ENCODE measurements at regions not wholly inside any gene's neighbourhood (a gene's known extent, or its start where the extent isn't known, plus 50 kb on each side); places are given as distances from the start of the nearest gene placed in this dataset.

- no peak for TF ChIP-seq POLR2A (IDR thresholded peaks at IDR 0.05)
- TF ChIP-seq CTCF (IDR thresholded peaks at IDR 0.05), result no peak
Observed at GRCh38 chr11:96752221-96752620, 362.4 kb downstream of the JRKL start.

Measured in Peyer's patch (tissue), 4 donors.